GM18909 (cell line): ENCODE measurements at regions not wholly inside any gene's neighbourhood (a gene's known extent, or its start where the extent isn't known, plus 50 kb on each side); places are given as distances from the start of the nearest gene placed in this dataset.
"Not testable (repeated sequence)": the region's sequence is repeated elsewhere in the genome, so short reads cannot be mapped to it uniquely, and the experiment has no call there.

Experiments
- ATAC-seq: cut with Tn5 transposase; IDR thresholded peaks from one replicate; pipeline ENCODE4 v1.9.1; 2021; ENCODE audit warnings: mild to moderate bottlenecking; ENCODE audit not compliant: unreplicated experiment, poor library complexity

GRCh38 chr18:73384246-73384645 lies 516.5 kb upstream of the NETO1 start:
- no peak for ATAC-seq

GRCh38 chr18:73381699-73382036 lies 513.9 kb upstream of the NETO1 start:
- ATAC-seq = no peak

GRCh38 chr18:73381016-73381698 lies 513.4 kb upstream of the NETO1 start:
- no peak for ATAC-seq

- ATAC-seq = no peak
Observed at GRCh38 chr18:73366713-73367112, 498.9 kb upstream of the NETO1 start.

- no peak for ATAC-seq
Observed at GRCh38 chr18:73365018-73365417, 497.2 kb upstream of the NETO1 start.

- ATAC-seq = no peak
Observed at GRCh38 chr18:73355121-73355520, 487.3 kb upstream of the NETO1 start.

GRCh38 chr18:73352546-73352945 lies 484.8 kb upstream of the NETO1 start:
- ATAC-seq = no peak

- ATAC-seq = no peak
Observed at GRCh38 chr18:73340135-73340977, 472.6 kb upstream of the NETO1 start.

GRCh38 chr18:73331212-73331772 lies 463.5 kb upstream of the NETO1 start:
- ATAC-seq = no peak

GRCh38 chr18:73330106-73330505 lies 462.3 kb upstream of the NETO1 start:
- ATAC-seq = not testable (repeated sequence)

GRCh38 chr18:73324187-73324831 lies 456.5 kb upstream of the NETO1 start:
- ATAC-seq = not testable (repeated sequence)

- no peak for ATAC-seq
Observed at GRCh38 chr18:73318739-73319479, 451.1 kb upstream of the NETO1 start.

- ATAC-seq = no peak
Observed at GRCh38 chr18:73316513-73316912, 448.7 kb upstream of the NETO1 start.

GRCh38 chr18:73315381-73315780 lies 447.6 kb upstream of the NETO1 start:
- no peak for ATAC-seq

GRCh38 chr18:73313476-73313875 lies 445.7 kb upstream of the NETO1 start:
- ATAC-seq = no peak

- ATAC-seq = no peak
Observed at GRCh38 chr18:73296686-73297085, 428.9 kb upstream of the NETO1 start.

- ATAC-seq = no peak
Observed at GRCh38 chr18:73292156-73292555, 424.4 kb upstream of the NETO1 start.

- ATAC-seq = no peak
Observed at GRCh38 chr18:73288813-73289212, 421.0 kb upstream of the NETO1 start.

- ATAC-seq = no peak
Observed at GRCh38 chr18:73286584-73286983, 418.8 kb upstream of the NETO1 start.

GRCh38 chr18:73283788-73284187 lies 416.0 kb upstream of the NETO1 start:
- ATAC-seq = no peak
